Central memory CD8-positive, alpha-beta T cell (primary cell): ENCODE measurements at regions not wholly inside any gene's neighbourhood (a gene's known extent, or its start where the extent isn't known, plus 50 kb on each side); places are given as distances from the start of the nearest gene placed in this dataset.
"Not testable (repeated sequence)": the region's sequence is repeated elsewhere in the genome, so short reads cannot be mapped to it uniquely, and the experiment has no call there.

ENCODE experiments used
- ATAC-seq: fragments of 150-1000 bp; cut with Tn5 transposase; replicated peaks from 2 replicates; pipeline ENCODE4 v1.10.0; 2022; ENCODE audit warnings: mild to moderate bottlenecking, moderate FRiP score, moderate number of reproducible peaks; ENCODE audit not compliant: poor library complexity, severe bottlenecking; ENCODE audit errors: extremely low read depth
- DNase-seq, 2 donors: peaks; one replicate each; pipeline ENCODE4 v3.0.0; 2021; ENCODE audit warnings: low spot score in 2 of 2
- H3K27ac Mint-ChIP-seq: one replicate; pipeline ENCODE4 v1.8.0; 2022; ENCODE audit warnings: low read depth, mild to moderate bottlenecking, moderate library complexity, mixed read lengths
- H3K27me3 Mint-ChIP-seq: one replicate; pipeline ENCODE4 v1.8.0; 2022; ENCODE audit warnings: mixed read lengths
- H3K36me3 Mint-ChIP-seq: one replicate; pipeline ENCODE4 v1.8.0; 2022; ENCODE audit warnings: mild to moderate bottlenecking, moderate library complexity, mixed read lengths; ENCODE audit not compliant: insufficient read depth
- H3K4me1 Mint-ChIP-seq: one replicate; pipeline ENCODE4 v1.8.0; 2022; ENCODE audit warnings: mixed read lengths
- H3K4me3 Mint-ChIP-seq: one replicate; pipeline ENCODE4 v1.8.0; 2022; ENCODE audit warnings: mild to moderate bottlenecking, moderate library complexity, mixed read lengths
- H3K9me3 Mint-ChIP-seq: one replicate; pipeline ENCODE4 v1.8.0; 2022; ENCODE audit warnings: mixed read lengths

DNA sequence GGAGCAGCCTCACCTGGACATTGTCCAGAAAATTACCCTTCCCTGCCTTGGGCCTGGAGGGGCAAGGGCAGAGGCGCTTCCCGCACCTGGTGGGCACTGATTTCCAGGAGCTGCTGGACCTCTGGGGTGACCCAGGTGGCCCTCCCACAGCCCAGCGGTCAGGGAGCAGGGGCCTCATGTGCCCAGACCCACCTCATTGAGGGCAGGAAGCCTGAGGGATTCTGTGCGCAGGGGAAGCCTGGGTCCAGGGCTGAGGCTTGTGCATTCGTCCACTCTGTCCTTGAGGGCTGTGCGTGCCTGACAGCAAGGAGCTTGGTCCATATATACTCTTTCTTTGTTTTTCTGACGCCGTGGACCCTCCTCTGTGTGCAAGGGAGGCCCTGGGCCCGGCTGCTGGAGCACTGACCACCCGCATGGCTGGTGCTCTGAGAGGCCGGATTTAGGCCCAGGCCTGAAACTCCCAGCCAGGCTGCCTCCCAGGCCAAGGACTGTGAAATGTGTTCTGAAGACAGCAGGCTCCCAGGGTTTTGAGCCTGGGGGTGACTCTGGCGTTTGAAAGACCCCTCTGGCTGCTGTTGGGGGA, 69.0 kb upstream of the LRPAP1 start:
- not testable (repeated sequence) for H3K4me1 Mint-ChIP-seq, H3K36me3 Mint-ChIP-seq, H3K4me3 Mint-ChIP-seq, H3K27ac Mint-ChIP-seq, H3K9me3 Mint-ChIP-seq, H3K27me3 Mint-ChIP-seq, ATAC-seq, DNase-seq

GRCh38 chr4:3599951-3600350, 67.7 kb upstream of the LRPAP1 start:
- DNase-seq = no peak
- H3K36me3 Mint-ChIP-seq = peaks cover 1% of the 10 kb centered on the region
- peaks cover 18% of the 10 kb centered on the region for H3K27me3 Mint-ChIP-seq
- no peaks in the 10 kb centered on the region for H3K9me3 Mint-ChIP-seq
- no peak for ATAC-seq
- H3K4me1 Mint-ChIP-seq = no peaks in the 10 kb centered on the region
- H3K4me3 Mint-ChIP-seq = no peak overlapping the region
- no peak overlapping the region for H3K27ac Mint-ChIP-seq

DNA sequence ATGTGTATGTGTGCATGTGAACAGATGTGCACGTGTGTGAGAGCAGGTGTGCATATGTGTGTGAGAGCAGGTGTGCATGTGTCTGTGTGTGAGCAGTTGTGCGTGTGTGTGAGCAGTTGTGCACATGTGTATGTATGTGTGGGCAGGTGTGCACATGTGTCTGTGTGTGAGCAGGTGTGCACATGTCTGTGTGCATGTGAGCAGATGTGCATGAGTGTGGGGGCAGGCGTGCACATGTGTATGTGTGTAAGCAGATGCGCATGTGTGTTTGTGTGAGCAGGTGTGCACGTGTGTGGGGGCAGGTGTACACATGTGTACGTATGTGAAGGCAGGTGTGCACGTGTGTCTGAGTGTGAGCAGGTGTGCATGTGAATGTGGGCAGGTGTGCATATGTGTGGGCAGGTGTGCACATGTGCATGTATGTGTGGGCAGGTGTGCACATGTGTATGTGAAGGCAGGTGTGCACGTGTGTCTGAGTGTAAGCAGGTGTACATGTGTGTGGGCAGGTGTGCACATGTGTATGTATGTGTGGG, 66.5 kb upstream of the LRPAP1 start:
- peaks cover 30% of the 10 kb centered on the region for H3K27me3 Mint-ChIP-seq
- no peak overlapping the region for H3K4me3 Mint-ChIP-seq
- no peak for DNase-seq
- ATAC-seq = no peak
- H3K4me1 Mint-ChIP-seq = no peaks in the 10 kb centered on the region
- H3K9me3 Mint-ChIP-seq = no peaks in the 10 kb centered on the region
- peaks cover 1% of the 10 kb centered on the region for H3K36me3 Mint-ChIP-seq
- H3K27ac Mint-ChIP-seq = no peak overlapping the region

- H3K27ac Mint-ChIP-seq, H3K4me1 Mint-ChIP-seq, H3K4me3 Mint-ChIP-seq, H3K36me3 Mint-ChIP-seq, H3K9me3 Mint-ChIP-seq, DNase-seq, ATAC-seq: not testable (repeated sequence)
- peaks cover 38% of the 10 kb centered on the region for H3K27me3 Mint-ChIP-seq
These were observed 65.8 kb upstream of the LRPAP1 start for GRCh38 chr4:3597896-3598505.

- H3K27ac Mint-ChIP-seq, DNase-seq, H3K4me3 Mint-ChIP-seq, H3K36me3 Mint-ChIP-seq, H3K4me1 Mint-ChIP-seq, ATAC-seq, H3K9me3 Mint-ChIP-seq: not testable (repeated sequence)
- H3K27me3 Mint-ChIP-seq = peaks cover 39% of the 10 kb centered on the region
These were observed 64.9 kb upstream of the LRPAP1 start for GRCh38 chr4:3596957-3597733.

DNA sequence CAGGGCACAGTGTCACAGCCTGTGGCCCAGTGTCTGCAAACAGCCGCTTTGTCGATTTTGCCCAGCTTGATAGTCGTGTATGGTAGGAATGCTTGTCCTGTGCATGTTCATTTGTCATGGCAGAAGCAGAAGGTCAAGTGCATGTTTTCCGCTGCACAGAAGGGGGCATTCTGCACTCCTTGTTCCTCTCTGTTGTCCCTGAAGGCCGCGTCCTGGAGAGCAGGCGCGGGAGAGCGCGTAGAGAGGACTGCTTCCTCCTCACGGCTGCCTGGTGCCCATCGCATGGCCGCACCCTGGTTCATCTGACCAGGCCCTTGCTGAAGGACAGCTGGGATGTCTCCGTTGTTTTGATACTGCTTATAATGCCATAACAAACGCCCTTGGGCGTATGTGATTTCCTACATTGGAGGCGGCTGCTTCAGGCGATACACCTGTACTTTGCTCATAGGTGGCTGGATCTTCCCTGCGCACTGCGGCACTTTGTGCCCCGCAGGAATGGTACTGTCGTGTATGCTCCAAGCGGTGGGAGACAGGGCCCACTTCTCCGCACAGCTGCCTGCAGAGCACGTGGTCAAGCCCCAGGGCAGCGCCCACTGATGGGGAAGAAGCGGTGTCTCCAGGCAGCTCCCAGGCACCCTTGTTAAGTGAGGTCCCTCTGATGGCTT, 63.5 kb upstream of the LRPAP1 start:
- ATAC-seq, H3K4me1 Mint-ChIP-seq, H3K36me3 Mint-ChIP-seq, H3K27ac Mint-ChIP-seq, H3K9me3 Mint-ChIP-seq, DNase-seq, H3K4me3 Mint-ChIP-seq: not testable (repeated sequence)
- peaks cover 39% of the 10 kb centered on the region for H3K27me3 Mint-ChIP-seq

GRCh38 chr4:3594751-3595150, 62.5 kb upstream of the LRPAP1 start:
- not testable (repeated sequence) for ATAC-seq, H3K27ac Mint-ChIP-seq, H3K4me3 Mint-ChIP-seq, DNase-seq, H3K36me3 Mint-ChIP-seq, H3K4me1 Mint-ChIP-seq, H3K9me3 Mint-ChIP-seq
- H3K27me3 Mint-ChIP-seq = peaks cover 39% of the 10 kb centered on the region

DNA sequence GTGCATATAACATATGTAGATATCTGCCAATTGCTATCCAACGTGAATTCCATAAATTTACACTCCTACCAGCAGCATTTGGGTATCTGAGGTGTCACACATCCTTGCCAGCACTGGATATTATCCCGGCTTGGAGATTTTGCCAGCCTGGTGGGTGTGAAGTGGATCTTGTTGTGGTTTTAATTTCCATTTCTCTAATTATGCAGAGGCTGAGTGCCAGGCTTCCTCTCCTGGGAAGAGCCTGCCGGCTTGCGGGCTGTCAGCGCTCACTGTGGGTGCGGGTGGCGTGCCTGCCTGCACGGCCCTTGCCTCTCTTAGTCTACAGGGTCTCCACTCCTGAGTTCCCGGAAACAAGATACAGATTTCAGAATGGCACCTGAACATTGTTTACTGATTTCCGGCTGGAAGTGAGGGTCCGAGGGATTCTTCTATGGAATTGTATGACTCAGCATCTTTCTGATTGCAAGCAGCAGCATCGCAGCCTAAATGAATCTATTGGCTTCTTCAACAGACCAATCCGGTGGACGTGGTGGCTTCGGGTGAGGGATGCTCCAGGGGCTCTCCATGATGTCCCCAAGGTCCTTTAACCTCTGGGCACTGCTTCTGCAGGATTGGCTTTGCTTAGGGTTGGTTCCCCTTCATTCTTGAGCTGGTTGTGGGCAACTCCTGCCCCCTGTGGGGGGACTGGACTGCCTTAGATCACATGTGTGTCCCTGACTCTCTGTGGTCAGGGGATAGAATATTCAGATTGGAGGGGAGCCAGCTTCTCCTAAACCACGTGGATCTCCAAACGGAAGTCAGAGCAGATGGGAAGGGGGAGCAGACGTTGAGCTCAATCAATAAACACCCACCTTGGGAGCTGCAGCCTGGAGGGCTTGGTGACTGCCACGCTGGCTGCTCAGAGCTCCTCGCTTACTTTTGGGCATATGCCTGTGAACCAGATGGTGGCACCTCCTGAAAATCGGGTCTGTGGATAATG, 58.0 kb upstream of the LRPAP1 start:
- not testable (repeated sequence) for H3K4me1 Mint-ChIP-seq, ATAC-seq, H3K36me3 Mint-ChIP-seq, DNase-seq, H3K27ac Mint-ChIP-seq, H3K4me3 Mint-ChIP-seq, H3K9me3 Mint-ChIP-seq
- H3K27me3 Mint-ChIP-seq = peaks cover 32% of the 10 kb centered on the region

DNA sequence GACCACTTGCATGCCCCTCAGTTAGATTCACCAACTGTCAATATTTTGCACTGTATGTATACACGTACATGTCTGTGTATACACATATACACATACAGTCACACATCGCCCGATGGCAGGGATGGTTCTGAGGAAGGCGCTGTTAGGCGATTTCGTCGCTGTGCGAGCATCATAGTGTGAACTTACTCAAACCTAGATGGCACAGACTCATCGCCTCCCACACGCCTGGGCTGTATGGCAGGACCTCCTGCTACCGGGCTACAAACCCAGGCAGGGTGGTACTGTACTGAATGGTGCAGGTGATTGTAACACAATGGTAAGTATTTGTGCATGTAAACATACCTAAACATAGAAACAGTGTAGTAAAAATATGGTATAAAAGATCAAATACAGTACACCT, 57.2 kb upstream of the LRPAP1 start:
- not testable (repeated sequence) for H3K9me3 Mint-ChIP-seq, DNase-seq, H3K4me3 Mint-ChIP-seq, H3K27ac Mint-ChIP-seq, ATAC-seq, H3K4me1 Mint-ChIP-seq, H3K36me3 Mint-ChIP-seq
- peaks cover 25% of the 10 kb centered on the region for H3K27me3 Mint-ChIP-seq

GRCh38 chr4:3588517-3589194, 56.4 kb upstream of the LRPAP1 start:
- ATAC-seq = not testable (repeated sequence)

DNA sequence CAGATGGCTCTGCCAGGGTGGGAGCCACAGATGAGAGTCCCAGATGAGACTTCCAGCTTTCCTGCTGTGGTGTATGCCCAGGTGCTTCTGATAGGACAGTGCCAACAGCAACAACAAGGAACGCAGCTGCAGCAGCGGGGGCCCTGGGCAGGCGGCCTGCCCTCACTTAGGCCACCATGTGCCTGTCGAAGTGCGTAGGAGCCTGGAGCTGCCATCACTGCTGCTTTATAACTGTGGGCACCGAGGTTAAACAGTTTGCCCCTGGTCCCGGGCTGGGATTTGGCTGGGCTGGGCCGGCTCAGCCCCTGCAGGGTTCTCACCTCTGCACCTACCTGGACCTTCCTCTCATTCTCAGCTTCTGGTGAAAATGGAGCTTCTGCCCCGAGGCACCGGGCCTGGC, 54.4 kb upstream of the LRPAP1 start:
- not testable (repeated sequence) for H3K36me3 Mint-ChIP-seq, H3K9me3 Mint-ChIP-seq, H3K27me3 Mint-ChIP-seq, H3K4me1 Mint-ChIP-seq, H3K27ac Mint-ChIP-seq, ATAC-seq, DNase-seq, H3K4me3 Mint-ChIP-seq

More at GRCh38 chr4:3588517-3589194, 56.4 kb upstream of the LRPAP1 start:
- H3K9me3 Mint-ChIP-seq, DNase-seq, H3K4me3 Mint-ChIP-seq, H3K36me3 Mint-ChIP-seq, H3K4me1 Mint-ChIP-seq, H3K27ac Mint-ChIP-seq: not testable (repeated sequence)
- H3K27me3 Mint-ChIP-seq = peaks cover 17% of the 10 kb centered on the region
